Common myeloid progenitor, CD34-positive (primary cell): ENCODE measurements at regions not wholly inside any gene's neighbourhood (a gene's known extent, or its start where the extent isn't known, plus 50 kb on each side); places are given as distances from the start of the nearest gene placed in this dataset.

ENCODE experiments used
- CTCF ChIA-PET: fragments of 350-600 bp; sonication (Branson Sonifier 250); formaldehyde crosslinking; loops from one replicate; lab custom pipeline; 2021; ENCODE audit warnings: antibody characterized with exemption; lab: Charles Lee
- POLR2A ChIA-PET: fragments of 350-600 bp; sonication (Branson Sonifier 250); formaldehyde crosslinking; loops from one replicate; lab custom pipeline; 2021; ENCODE audit warnings: antibody characterized with exemption; lab: Charles Lee
- DNase-seq, 3 donors: peaks; one replicate each; pipeline versions ENCODE4 v3.0.0 to v3.0.0-alpha.2; 2013
- H3K27ac ChIP-seq, 2 experiments: 1 replicate in 1 of 2; 2 replicates in 1 of 2; pipeline ENCODE4 v1.7.0; 2013; ENCODE audit warnings: inconsistent platforms in 2 of 2, low read length in 2 of 2, mild to moderate bottlenecking in 2 of 2, low read depth in 1 of 2, moderate library complexity in 1 of 2; ENCODE audit not compliant: severe bottlenecking in 2 of 2, insufficient read depth in 1 of 2, poor library complexity in 1 of 2
- H3K27me3 ChIP-seq, 5 experiments: replicated peaks in 2 of 5; 1 replicate in 3 of 5; 2 replicates in 2 of 5; pipeline versions ENCODE4 v1.6.1 to v1.7.0; 2013; ENCODE audit warnings: low read length in 4 of 5, mild to moderate bottlenecking in 2 of 5, moderate library complexity in 2 of 5, inconsistent platforms in 1 of 5; ENCODE audit not compliant: insufficient read depth in 5 of 5, control insufficient read depth in 4 of 5
- H3K36me3 ChIP-seq, 4 experiments: 1 replicate in 2 of 4; 2 replicates in 2 of 4; pipeline versions ENCODE4 v1.6.1 to v1.7.0; 2013; ENCODE audit warnings: low read length in 3 of 4, control low read depth in 1 of 4, mild to moderate bottlenecking in 1 of 4; ENCODE audit not compliant: control insufficient read depth in 4 of 4, insufficient read depth in 4 of 4
- H3K4me1 ChIP-seq, 4 experiments: 1 replicate in 3 of 4; 2 replicates in 1 of 4; pipeline versions ENCODE4 v1.6.1 to v1.7.1; 2013; ENCODE audit warnings: low read length in 3 of 4, mild to moderate bottlenecking in 3 of 4, control low read depth in 1 of 4, inconsistent platforms in 1 of 4, moderate library complexity in 1 of 4; ENCODE audit not compliant: control insufficient read depth in 4 of 4, insufficient read depth in 4 of 4; ENCODE audit errors: control extremely low read depth in 1 of 4
- H3K4me3 ChIP-seq, 7 experiments: 1 replicate in 4 of 7; 2 replicates in 3 of 7; pipeline versions ENCODE4 v1.5.1 to v1.7.0; 2013; ENCODE audit warnings: mild to moderate bottlenecking in 7 of 7, low read length in 6 of 7, moderate library complexity in 6 of 7, inconsistent platforms in 2 of 7, low read depth in 2 of 7, control low read depth in 1 of 7; ENCODE audit not compliant: insufficient read depth in 4 of 7, control insufficient read depth in 1 of 7; ENCODE audit errors: extremely low read depth in 1 of 7
- H3K9me3 ChIP-seq, 5 experiments: 1 replicate in 4 of 5; 2 replicates in 1 of 5; pipeline versions ENCODE4 v1.6.1 to v1.7.1; 2013; ENCODE audit warnings: low read length in 4 of 5, mild to moderate bottlenecking in 2 of 5, inconsistent platforms in 1 of 5, low read depth in 1 of 5, moderate library complexity in 1 of 5; ENCODE audit not compliant: control insufficient read depth in 4 of 5, insufficient read depth in 2 of 5; ENCODE audit errors: control extremely low read depth in 1 of 5
- WGBS: methylation state at CpG from one replicate; pipeline ENCODE4 v1.1.5; 2013; ENCODE audit not compliant: insufficient coverage; 5-methylcytosine and 5-hydroxymethylcytosine counted together

GRCh38 chr21:31597683-31598082 is 61.8 kb upstream of the SOD1 start:
- DNase-seq: no peak
- H3K4me3 ChIP-seq: no peak overlapping the region
- H3K27ac ChIP-seq: no peak overlapping the region
- ChIA-PET POLR2A (interaction anchor here (0.6 kb wide), 1 partner anchor 1167 kb away, joined by 4 read pairs; no protein-coding TSS in a partner anchor), CTCF (interaction anchor here (0.9 to 2.1 kb wide), 4 partner anchors 14 to 399 kb away, joined by 3 to 9 read pairs (median 4); no protein-coding TSS in a partner anchor)
- H3K4me1 ChIP-seq: no peaks in the 10 kb centered on the region
- H3K9me3 ChIP-seq: peaks cover 0 to 6% (median 0%) of the 10 kb centered on the region in 5 experiments
- H3K36me3 ChIP-seq: no peaks in the 10 kb centered on the region
- 89% methylated on average over 13 of the region's 14 CpGs for WGBS
- H3K27me3 ChIP-seq: no peaks in the 10 kb centered on the region

GRCh38 chr21:31596055-31596454 is 63.4 kb upstream of the SOD1 start:
- no peaks in the 10 kb centered on the region for H3K27me3 ChIP-seq
- ChIA-PET POLR2A (no interaction called here), CTCF (interaction anchor here (1.2 kb wide), 1 partner anchor 397 kb away, joined by 3 read pairs; no protein-coding TSS in a partner anchor)
- H3K27ac ChIP-seq: no peak overlapping the region
- H3K9me3 ChIP-seq: peaks cover 0 to 6% (median 0%) of the 10 kb centered on the region in 5 experiments
- H3K36me3 ChIP-seq: no peaks in the 10 kb centered on the region
- no peak for DNase-seq
- WGBS: 94% methylated on average over 8 of the region's 8 CpGs
- H3K4me3 ChIP-seq: no peak overlapping the region
- no peaks in the 10 kb centered on the region for H3K4me1 ChIP-seq

- CTCF ChIA-PET: interaction anchor here (0.8 to 2.1 kb wide), 3 partner anchors 10 to 396 kb away, joined by 3 to 6 read pairs (median 4); no protein-coding TSS in a partner anchor
- no peaks in the 10 kb centered on the region for H3K27me3 ChIP-seq
- no peak overlapping the region for H3K4me3 ChIP-seq
- H3K4me1 ChIP-seq: no peaks in the 10 kb centered on the region
- no peak for DNase-seq
- H3K27ac ChIP-seq: no peak overlapping the region
- 95% methylated on average over 6 of the region's 6 CpGs for WGBS
- no peaks in the 10 kb centered on the region for H3K36me3 ChIP-seq
- POLR2A ChIA-PET: no interaction called here
- peaks cover 0 to 6% (median 0%) of the 10 kb centered on the region in 5 experiments for H3K9me3 ChIP-seq
Measured at GRCh38 chr21:31594726-31595125, 64.8 kb upstream of the SOD1 start.

GRCh38 chr21:31594279-31594678 is 65.2 kb upstream of the SOD1 start:
- Histone ChIP-seq H3K4me3 (no peak overlapping the region), H3K4me1 (no peaks in the 10 kb centered on the region), H3K27ac (no peak overlapping the region), H3K27me3 (no peaks in the 10 kb centered on the region), H3K36me3 (no peaks in the 10 kb centered on the region), H3K9me3 (peaks cover 0 to 6% (median 0%) of the 10 kb centered on the region in 5 experiments)
- CTCF ChIA-PET: interaction anchor here (0.8 to 2.1 kb wide), 3 partner anchors 10 to 396 kb away, joined by 3 to 6 read pairs (median 4); no protein-coding TSS in a partner anchor
- POLR2A ChIA-PET: no interaction called here
- 80% methylated on average over 2 of the region's 3 CpGs for WGBS
- DNase-seq: no peak

GRCh38 chr21:31592963-31593560 is 66.4 kb upstream of the SOD1 start:
- POLR2A ChIA-PET: no interaction called here
- 93% methylated on average over 12 of the region's 13 CpGs for WGBS

GRCh38 chr21:31592516-31592915 is 67.0 kb upstream of the SOD1 start:
- Histone ChIP-seq H3K27me3 (no peaks in the 10 kb centered on the region), H3K9me3 (peaks cover 0 to 6% (median 0%) of the 10 kb centered on the region in 5 experiments), H3K4me3 (no peak overlapping the region), H3K4me1 (no peaks in the 10 kb centered on the region), H3K36me3 (no peaks in the 10 kb centered on the region), H3K27ac (no peak overlapping the region)
- POLR2A ChIA-PET: no interaction called here
- DNase-seq: no peak
- CTCF ChIA-PET: interaction anchor here (0.7 to 1.6 kb wide), 3 partner anchors 10 to 393 kb away, joined by 3 to 5 read pairs (median 3); no protein-coding TSS in a partner anchor
- 100% methylated on average over 2 of the region's 3 CpGs for WGBS

More at GRCh38 chr21:31592963-31593560, 66.4 kb upstream of the SOD1 start:
- Histone ChIP-seq H3K27me3 (no peaks in the 10 kb centered on the region), H3K36me3 (no peaks in the 10 kb centered on the region), H3K4me1 (no peaks in the 10 kb centered on the region), H3K27ac (no peak overlapping the region), H3K4me3 (no peak overlapping the region), H3K9me3 (peaks cover 0 to 6% (median 0%) of the 10 kb centered on the region in 5 experiments)
- CTCF ChIA-PET: interaction anchor here (2.1 kb wide), 1 partner anchor 12 kb away, joined by 6 read pairs; no protein-coding TSS in a partner anchor
- DNase-seq: no peak

- H3K4me3 ChIP-seq: no peak overlapping the region
- WGBS: 100% methylated on average over 1 of the region's 3 CpGs
- H3K36me3 ChIP-seq: no peaks in the 10 kb centered on the region
- no peaks in the 10 kb centered on the region for H3K4me1 ChIP-seq
- H3K27ac ChIP-seq: no peak overlapping the region
- DNase-seq: no peak
- ChIA-PET POLR2A (no interaction called here), CTCF (interaction anchor here (1.7 kb wide), 1 partner anchor 9 kb away, joined by 6 read pairs; no protein-coding TSS in a partner anchor)
- no peaks in the 10 kb centered on the region for H3K27me3 ChIP-seq
- peaks cover 0 to 3% (median 0%) of the 10 kb centered on the region in 5 experiments for H3K9me3 ChIP-seq
Measured at GRCh38 chr21:31589820-31590219, 69.7 kb upstream of the SOD1 start.
